OCI-LY3 (cell line): ENCODE measurements at regions not wholly inside any gene's neighbourhood (a gene's known extent, or its start where the extent isn't known, plus 50 kb on each side); places are given as distances from the start of the nearest gene placed in this dataset.

Experiments
- EZH2phosphoT487 ChIP-seq: fragments of 200-600 bp; shearing (Covaris generic); IDR thresholded peaks from 2 replicates; pipeline ENCODE4 v1.6.1; 2018; ENCODE audit warnings: antibody characterized with exemption, mixed run types, low read depth
- TF ChIP-seq, protein P1 (sequence below): fragments of 200-600, 300-600 bp; sonication (generic); IDR thresholded peaks from 2 replicates; pipeline ENCODE4 v1.5.1; 2014; ENCODE audit warnings: antibody characterized with exemption, low read length, low read depth

DNA sequence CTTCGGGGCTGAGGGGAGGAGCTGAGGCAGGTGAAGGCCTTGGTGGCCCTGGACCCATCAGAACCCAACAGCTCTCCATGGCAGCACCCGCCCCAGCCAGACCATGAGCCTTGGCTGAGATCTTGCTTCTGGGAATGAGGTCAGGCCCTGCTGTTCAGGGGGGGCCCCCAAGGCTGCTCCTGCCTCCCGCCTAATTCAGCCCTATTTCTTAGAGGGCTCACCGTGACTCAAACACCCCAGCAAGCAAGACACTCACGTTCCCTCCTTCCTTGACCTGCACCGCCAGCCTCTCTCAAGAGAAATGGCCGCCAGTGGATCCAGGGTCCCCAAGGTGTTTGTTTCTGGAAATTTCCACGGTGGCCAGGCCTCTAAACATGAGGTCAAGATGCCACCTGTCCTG is 61.4 kb upstream of the PPP1R26 start:
- TF ChIP-seq, protein P1, sequence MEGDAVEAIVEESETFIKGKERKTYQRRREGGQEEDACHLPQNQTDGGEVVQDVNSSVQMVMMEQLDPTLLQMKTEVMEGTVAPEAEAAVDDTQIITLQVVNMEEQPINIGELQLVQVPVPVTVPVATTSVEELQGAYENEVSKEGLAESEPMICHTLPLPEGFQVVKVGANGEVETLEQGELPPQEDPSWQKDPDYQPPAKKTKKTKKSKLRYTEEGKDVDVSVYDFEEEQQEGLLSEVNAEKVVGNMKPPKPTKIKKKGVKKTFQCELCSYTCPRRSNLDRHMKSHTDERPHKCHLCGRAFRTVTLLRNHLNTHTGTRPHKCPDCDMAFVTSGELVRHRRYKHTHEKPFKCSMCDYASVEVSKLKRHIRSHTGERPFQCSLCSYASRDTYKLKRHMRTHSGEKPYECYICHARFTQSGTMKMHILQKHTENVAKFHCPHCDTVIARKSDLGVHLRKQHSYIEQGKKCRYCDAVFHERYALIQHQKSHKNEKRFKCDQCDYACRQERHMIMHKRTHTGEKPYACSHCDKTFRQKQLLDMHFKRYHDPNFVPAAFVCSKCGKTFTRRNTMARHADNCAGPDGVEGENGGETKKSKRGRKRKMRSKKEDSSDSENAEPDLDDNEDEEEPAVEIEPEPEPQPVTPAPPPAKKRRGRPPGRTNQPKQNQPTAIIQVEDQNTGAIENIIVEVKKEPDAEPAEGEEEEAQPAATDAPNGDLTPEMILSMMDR, result no peak
- no peak for TF ChIP-seq EZH2phosphoT487
